Urinary bladder (tissue), 3 donors: ENCODE measurements at regions not wholly inside any gene's neighbourhood (a gene's known extent, or its start where the extent isn't known, plus 50 kb on each side); places are given as distances from the start of the nearest gene placed in this dataset.
"Not testable (repeated sequence)": the region's sequence is repeated elsewhere in the genome, so short reads cannot be mapped to it uniquely, and the experiment has no call there.

Experiments
- DNase-seq: peaks from one replicate; pipeline ENCODE4 v3.0.0-alpha.2; 2015; ENCODE audit errors: extremely low spot score
- H3K27ac ChIP-seq: one replicate; pipeline ENCODE4 v1.5.1; 2013; ENCODE audit warnings: low read depth, mild to moderate bottlenecking, moderate library complexity
- H3K36me3 ChIP-seq: one replicate; pipeline ENCODE4 v1.6.1; 2013; ENCODE audit warnings: mild to moderate bottlenecking, moderate library complexity; ENCODE audit not compliant: insufficient read depth
- H3K4me1 ChIP-seq: one replicate; pipeline ENCODE4 v1.6.1; 2013; ENCODE audit warnings: mild to moderate bottlenecking, moderate library complexity; ENCODE audit not compliant: insufficient read depth
- H3K4me3 ChIP-seq: one replicate; pipeline ENCODE4 v1.5.1; 2013; ENCODE audit warnings: low read depth, low read length
- WGBS: extraction: QIAGEN DNeasy Blood & Tissue Kit; methylation state at CpG from one replicate; pipeline ENCODE4 v1.1.7; 2013; 5-methylcytosine and 5-hydroxymethylcytosine counted together
- donor health status: healthy with polysubstance abuse.
- donor health status: healthy.

GRCh38 chr2:34677119-34677531, 1078.0 kb upstream of the FAM98A start:
- DNase-seq, H3K4me1 ChIP-seq, H3K36me3 ChIP-seq, H3K27ac ChIP-seq, H3K4me3 ChIP-seq: not testable (repeated sequence)
- WGBS = 90% methylated on average over 3 of the region's 3 CpGs

GRCh38 chr2:34670482-34670881, 1071.4 kb upstream of the FAM98A start:
- Histone ChIP-seq H3K4me1 (no peaks in the 10 kb centered on the region), H3K36me3 (no peaks in the 10 kb centered on the region), H3K27ac (no peak overlapping the region), H3K4me3 (no peak overlapping the region)
- WGBS = 93% methylated on average over 3 of the region's 3 CpGs
- DNase-seq = no peak

- Histone ChIP-seq H3K4me3 (no peak overlapping the region), H3K36me3 (no peaks in the 10 kb centered on the region), H3K27ac (no peak overlapping the region), H3K4me1 (no peaks in the 10 kb centered on the region)
- DNase-seq = no peak
- WGBS = 79% methylated on average over 4 of the region's 4 CpGs
Measured at GRCh38 chr2:34666821-34667220, 1067.7 kb upstream of the FAM98A start.

GRCh38 chr2:34664266-34664665, 1065.2 kb upstream of the FAM98A start:
- Histone ChIP-seq H3K36me3 (no peaks in the 10 kb centered on the region), H3K4me1 (no peaks in the 10 kb centered on the region), H3K4me3 (no peak overlapping the region), H3K27ac (no peak overlapping the region)
- 54% methylated on average over 3 of the region's 3 CpGs for WGBS
- DNase-seq = no peak

GRCh38 chr2:34663314-34663713, 1064.2 kb upstream of the FAM98A start:
- H3K4me1 ChIP-seq = no peaks in the 10 kb centered on the region
- 92% methylated on average over 2 of the region's 2 CpGs for WGBS
- H3K27ac ChIP-seq = no peak overlapping the region
- H3K4me3 ChIP-seq = no peak overlapping the region
- no peaks in the 10 kb centered on the region for H3K36me3 ChIP-seq
- DNase-seq = no peak

GRCh38 chr2:34660741-34661140, 1061.6 kb upstream of the FAM98A start:
- Histone ChIP-seq H3K27ac (no peak overlapping the region), H3K36me3 (no peaks in the 10 kb centered on the region), H3K4me1 (no peaks in the 10 kb centered on the region), H3K4me3 (no peak overlapping the region)
- no peak for DNase-seq
- WGBS = 35% methylated on average over 4 of the region's 4 CpGs

GRCh38 chr2:34656632-34657031, 1057.5 kb upstream of the FAM98A start:
- no peaks in the 10 kb centered on the region for H3K4me1 ChIP-seq
- no peak overlapping the region for H3K27ac ChIP-seq
- H3K36me3 ChIP-seq = no peaks in the 10 kb centered on the region
- no peak for DNase-seq
- H3K4me3 ChIP-seq = no peak overlapping the region
- 79% methylated on average over 3 of the region's 3 CpGs for WGBS

GRCh38 chr2:34652636-34653035, 1053.5 kb upstream of the FAM98A start:
- no peak for DNase-seq
- WGBS = 50% methylated on average over 1 of the region's 1 CpG
- Histone ChIP-seq H3K4me3 (no peak overlapping the region), H3K36me3 (no peaks in the 10 kb centered on the region), H3K4me1 (no peaks in the 10 kb centered on the region), H3K27ac (no peak overlapping the region)

- 94% methylated on average over 3 of the region's 3 CpGs for WGBS
- Histone ChIP-seq H3K36me3 (no peaks in the 10 kb centered on the region), H3K27ac (no peak overlapping the region), H3K4me1 (no peaks in the 10 kb centered on the region), H3K4me3 (no peak overlapping the region)
- no peak for DNase-seq
Measured at GRCh38 chr2:34646901-34647300, 1047.8 kb upstream of the FAM98A start.

- no peak overlapping the region for H3K27ac ChIP-seq
- WGBS = 97% methylated on average over 1 of the region's 1 CpG
- no peak for DNase-seq
- H3K4me3 ChIP-seq = no peak overlapping the region
- no peaks in the 10 kb centered on the region for H3K36me3 ChIP-seq
- no peaks in the 10 kb centered on the region for H3K4me1 ChIP-seq
Measured at GRCh38 chr2:34632327-34632726, 1033.2 kb upstream of the FAM98A start.

- H3K36me3 ChIP-seq = no peaks in the 10 kb centered on the region
- no peaks in the 10 kb centered on the region for H3K4me1 ChIP-seq
- no peak for DNase-seq
- no peak overlapping the region for H3K4me3 ChIP-seq
- 39% methylated on average over 3 of the region's 3 CpGs for WGBS
- no peak overlapping the region for H3K27ac ChIP-seq
Measured at GRCh38 chr2:34627003-34627402, 1027.9 kb upstream of the FAM98A start.

- Histone ChIP-seq H3K4me3 (no peak overlapping the region), H3K27ac (no peak overlapping the region), H3K4me1 (no peaks in the 10 kb centered on the region), H3K36me3 (no peaks in the 10 kb centered on the region)
- DNase-seq = no peak
- WGBS = 94% methylated on average over 3 of the region's 4 CpGs
Measured at GRCh38 chr2:34604164-34604563, 1005.1 kb upstream of the FAM98A start.

GRCh38 chr2:34602262-34602661, 1003.2 kb upstream of the FAM98A start:
- H3K4me3 ChIP-seq = no peak overlapping the region
- H3K27ac ChIP-seq = no peak overlapping the region
- H3K36me3 ChIP-seq = no peaks in the 10 kb centered on the region
- no peak for DNase-seq
- 60% methylated on average over 3 of the region's 3 CpGs for WGBS
- no peaks in the 10 kb centered on the region for H3K4me1 ChIP-seq

- H3K4me1 ChIP-seq = no peaks in the 10 kb centered on the region
- H3K36me3 ChIP-seq = no peaks in the 10 kb centered on the region
- DNase-seq = no peak
- H3K4me3 ChIP-seq = no peak overlapping the region
- H3K27ac ChIP-seq = no peak overlapping the region
- WGBS = 76% methylated on average over 2 of the region's 2 CpGs
Measured at GRCh38 chr2:34601561-34601960, 1002.5 kb upstream of the FAM98A start.

GRCh38 chr2:34578641-34579040, 979.5 kb upstream of the FAM98A start:
- no peak overlapping the region for H3K4me3 ChIP-seq
- H3K4me1 ChIP-seq = no peaks in the 10 kb centered on the region
- no peak overlapping the region for H3K27ac ChIP-seq
- no peak for DNase-seq
- WGBS = 80% methylated on average over 2 of the region's 2 CpGs
- H3K36me3 ChIP-seq = no peaks in the 10 kb centered on the region
